ENCODE measurements at regions not wholly inside any gene's neighbourhood (a gene's known extent, or its start where the extent isn't known, plus 50 kb on each side); places are given as distances from the start of the nearest gene placed in this dataset.
A peak's percentile ranks its signal among the peaks of the same experiment; 100 is the strongest.

DNA sequence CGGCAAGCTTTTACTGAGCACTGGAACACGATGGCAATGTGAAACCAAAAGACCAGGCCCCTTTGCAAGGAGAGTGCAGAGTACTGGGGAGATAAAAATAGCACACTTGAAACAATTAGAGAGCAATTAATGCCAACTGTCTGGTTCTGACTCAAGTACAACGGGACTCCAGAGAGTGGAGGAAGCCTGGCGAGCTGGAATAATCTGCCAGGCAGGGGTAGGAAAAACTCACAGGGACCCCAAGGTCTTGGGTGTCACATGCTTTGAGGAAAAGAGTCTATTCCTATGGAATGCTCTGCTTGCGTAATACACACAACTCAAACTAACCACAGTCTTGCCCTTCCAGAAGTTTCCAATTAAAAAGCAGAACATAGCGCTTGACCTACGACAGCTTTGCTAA lies 113.0 kb upstream of the CLMP start:
- WGBS, 4 donors = 45 to 50% (median 47%) methylated on average over 7 of the region's 7 CpGs
- peak in 4 of 7 donors; percentile 24 to 58 (median 38) for DNase-seq
- no peaks in the 10 kb centered on the region for H3K36me3 ChIP-seq (replicated peaks in 1 of 2)
- peak overlapping the region in 1 of 4 donors; percentile 19 for H3K4me3 ChIP-seq
- peaks cover 5 to 15% of the 10 kb centered on the region in 2 donors for H3K4me1 ChIP-seq (replicated peaks in 1 of 2)
- intact Hi-C loops (cut with DNase I) = loop anchor here in 1 of 2 donors (10.0 kb wide), 1 partner anchor 97 kb away; no protein-coding TSS in a partner anchor
- H3K27ac ChIP-seq = peak overlapping the region in 1 of 5 donors; percentile 56
- H3K27me3 ChIP-seq = no peaks in the 10 kb centered on the region
- no peak for TF ChIP-seq POLR2A (IDR thresholded peaks at IDR 0.05)
- TF ChIP-seq, protein P1, sequence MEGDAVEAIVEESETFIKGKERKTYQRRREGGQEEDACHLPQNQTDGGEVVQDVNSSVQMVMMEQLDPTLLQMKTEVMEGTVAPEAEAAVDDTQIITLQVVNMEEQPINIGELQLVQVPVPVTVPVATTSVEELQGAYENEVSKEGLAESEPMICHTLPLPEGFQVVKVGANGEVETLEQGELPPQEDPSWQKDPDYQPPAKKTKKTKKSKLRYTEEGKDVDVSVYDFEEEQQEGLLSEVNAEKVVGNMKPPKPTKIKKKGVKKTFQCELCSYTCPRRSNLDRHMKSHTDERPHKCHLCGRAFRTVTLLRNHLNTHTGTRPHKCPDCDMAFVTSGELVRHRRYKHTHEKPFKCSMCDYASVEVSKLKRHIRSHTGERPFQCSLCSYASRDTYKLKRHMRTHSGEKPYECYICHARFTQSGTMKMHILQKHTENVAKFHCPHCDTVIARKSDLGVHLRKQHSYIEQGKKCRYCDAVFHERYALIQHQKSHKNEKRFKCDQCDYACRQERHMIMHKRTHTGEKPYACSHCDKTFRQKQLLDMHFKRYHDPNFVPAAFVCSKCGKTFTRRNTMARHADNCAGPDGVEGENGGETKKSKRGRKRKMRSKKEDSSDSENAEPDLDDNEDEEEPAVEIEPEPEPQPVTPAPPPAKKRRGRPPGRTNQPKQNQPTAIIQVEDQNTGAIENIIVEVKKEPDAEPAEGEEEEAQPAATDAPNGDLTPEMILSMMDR (IDR thresholded peaks at IDR 0.05) = no peak
- H3K9me3 ChIP-seq (replicated peaks in 1 of 3) = no peaks in the 10 kb centered on the region

DNA sequence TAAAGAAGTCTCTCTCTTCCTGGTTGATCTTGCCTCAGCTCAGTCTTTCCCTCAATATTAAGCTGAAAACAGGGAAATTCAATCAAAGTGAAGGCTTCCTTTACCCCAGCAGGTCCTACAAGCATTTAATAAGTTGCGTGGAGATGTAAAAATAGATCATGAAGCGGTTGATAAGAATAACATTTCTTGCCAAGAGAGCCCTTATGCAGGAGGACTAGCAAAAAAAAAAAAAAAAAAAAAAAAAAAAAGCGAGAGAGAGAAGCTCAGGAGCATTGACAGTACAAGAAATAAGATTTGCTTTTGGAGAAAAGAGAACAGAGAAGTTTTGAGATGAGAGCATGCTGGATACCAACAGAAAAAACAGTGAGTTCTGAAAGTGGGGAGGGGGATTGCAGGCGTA lies 112.2 kb upstream of the CLMP start:
- intact Hi-C loops (cut with DNase I) = loop anchor here in 1 of 2 donors (10.0 kb wide), 1 partner anchor 98 kb away; no protein-coding TSS in a partner anchor
- H3K36me3 ChIP-seq (replicated peaks in 1 of 2) = no peaks in the 10 kb centered on the region
- WGBS, 4 donors = 65 to 72% (median 66%) methylated on average over 4 of the region's 4 CpGs
- TF ChIP-seq, protein P1 (IDR thresholded peaks at IDR 0.05) = no peak
- no peak for TF ChIP-seq POLR2A (IDR thresholded peaks at IDR 0.05)
- DNase-seq = no peak
- no peak overlapping the region for H3K4me3 ChIP-seq
- H3K4me1 ChIP-seq (replicated peaks in 1 of 2) = peaks cover 5 to 16% of the 10 kb centered on the region in 2 donors
- H3K9me3 ChIP-seq (replicated peaks in 1 of 3) = no peaks in the 10 kb centered on the region
- no peaks in the 10 kb centered on the region for H3K27me3 ChIP-seq
- peak overlapping the region in 1 of 5 donors; percentile 56 for H3K27ac ChIP-seq

DNA sequence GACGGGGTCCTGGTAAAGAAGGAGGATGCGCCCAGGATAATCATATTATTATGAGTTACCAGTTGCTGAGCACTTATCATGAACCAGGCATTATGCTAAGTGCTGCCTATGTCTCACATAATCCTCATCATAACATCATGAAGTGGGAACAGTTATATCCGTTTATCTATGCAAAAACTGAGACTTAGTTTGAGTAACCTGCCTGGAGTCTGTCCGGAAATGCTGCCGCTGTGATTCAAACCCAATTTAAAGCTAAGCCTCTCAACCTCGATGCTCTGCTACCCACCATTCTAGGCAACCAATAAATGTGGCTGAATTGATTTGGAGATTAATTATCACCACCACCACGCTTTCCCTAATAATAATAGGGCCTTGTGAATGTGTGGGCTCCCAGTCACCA lies 111.5 kb upstream of the CLMP start:
- 92 to 99% (median 93%) methylated on average over 7 of the region's 7 CpGs for WGBS, 4 donors

DNA sequence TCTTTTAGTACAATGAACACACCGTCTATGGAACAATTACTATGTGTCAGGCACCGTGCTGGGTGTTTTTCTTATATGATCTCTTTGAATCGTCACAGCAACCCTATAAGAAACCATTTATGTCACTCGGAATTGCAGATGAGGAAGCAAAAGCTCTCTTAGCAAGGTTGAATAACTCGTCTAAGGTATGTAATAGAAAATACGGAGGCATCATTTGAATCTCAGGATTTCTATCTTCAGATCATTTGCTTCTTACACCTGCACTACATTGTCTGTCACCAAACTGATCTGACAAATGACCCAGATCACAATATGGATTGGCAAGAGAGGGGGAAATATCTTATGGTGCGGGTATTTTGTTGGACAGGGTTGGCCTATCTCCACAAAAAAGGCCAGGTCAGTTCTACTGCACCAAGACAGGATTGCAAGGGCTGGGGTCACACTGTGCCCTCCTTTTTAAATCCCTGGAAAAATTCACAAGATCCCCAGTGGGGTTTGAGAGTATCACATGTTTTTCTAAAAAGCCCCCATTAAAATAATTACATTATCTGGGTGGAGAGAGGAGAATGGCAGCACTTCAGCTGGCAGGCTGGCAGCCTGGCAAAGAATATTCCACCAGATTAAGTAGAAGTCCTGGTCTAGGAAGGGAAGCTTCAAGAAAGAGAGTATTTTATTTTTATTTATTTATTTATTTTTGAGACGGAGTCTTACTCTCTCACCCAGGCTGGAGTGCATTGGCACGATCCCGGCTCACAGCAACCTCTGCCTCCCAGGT lies 110.7 kb upstream of the CLMP start:
- no peak for TF ChIP-seq POLR2A (IDR thresholded peaks at IDR 0.05)
- TF ChIP-seq, protein P1 (IDR thresholded peaks at IDR 0.05) = no peak
- peaks cover 5 to 30% of the 10 kb centered on the region in 2 donors for H3K4me1 ChIP-seq (replicated peaks in 1 of 2)
- no peaks in the 10 kb centered on the region for H3K9me3 ChIP-seq (replicated peaks in 1 of 3)
- intact Hi-C loops (cut with DNase I) = loop anchor here in 1 of 2 donors (10.0 kb wide), 1 partner anchor 99 kb away; no protein-coding TSS in a partner anchor
- DNase-seq = no peak
- no peaks in the 10 kb centered on the region for H3K36me3 ChIP-seq (replicated peaks in 1 of 2)
- H3K27me3 ChIP-seq = no peaks in the 10 kb centered on the region
- no peak overlapping the region for H3K27ac ChIP-seq
- 89 to 93% (median 92%) methylated on average over 10 of the region's 10 CpGs for WGBS, 4 donors
- H3K4me3 ChIP-seq = no peak overlapping the region

More for the DNA sequence above, 111.5 kb upstream of the CLMP start:
- H3K27me3 ChIP-seq = no peaks in the 10 kb centered on the region
- DNase-seq = no peak
- no peak overlapping the region for H3K27ac ChIP-seq
- H3K36me3 ChIP-seq (replicated peaks in 1 of 2) = no peaks in the 10 kb centered on the region
- no peaks in the 10 kb centered on the region for H3K9me3 ChIP-seq (replicated peaks in 1 of 3)
- H3K4me3 ChIP-seq = no peak overlapping the region
- intact Hi-C loops (cut with DNase I) = loop anchor here in 1 of 2 donors (10.0 kb wide), 1 partner anchor 98 kb away; no protein-coding TSS in a partner anchor
- H3K4me1 ChIP-seq (replicated peaks in 1 of 2) = peaks cover 5 to 23% of the 10 kb centered on the region in 2 donors
- TF ChIP-seq, protein P1 (IDR thresholded peaks at IDR 0.05) = no peak
- no peak for TF ChIP-seq POLR2A (IDR thresholded peaks at IDR 0.05)

Measured in adrenal gland (tissue), 9 donors.